ENCODE measurements at regions not wholly inside any gene's neighbourhood (a gene's known extent, or its start where the extent isn't known, plus 50 kb on each side); places are given as distances from the start of the nearest gene placed in this dataset.

GRCh38 chr12:14187966-14188365 is 177.5 kb upstream of the ATF7IP start:
- H3K4me3 Mint-ChIP-seq (ENCODE audit: unreplicated experiment): no peak overlapping the region
- POLR2A ChIA-PET: interaction anchor here (1.1 kb wide), 1 partner anchor 15 kb away, joined by 3 read pairs; no protein-coding TSS in a partner anchor
- no TSS peak for BruUV-seq (replicated peaks)
- H3K4me1 Mint-ChIP-seq (ENCODE audit: insufficient read depth, unreplicated experiment): no peaks in the 10 kb centered on the region
- H3K27me3 Mint-ChIP-seq (ENCODE audit: insufficient read depth, unreplicated experiment): peaks cover 20% of the 10 kb centered on the region
- H3K36me3 Mint-ChIP-seq (ENCODE audit: insufficient read depth, unreplicated experiment): no peaks in the 10 kb centered on the region
- CTCF ChIA-PET: interaction anchor here (0.6 to 2.0 kb wide), 4 partner anchors 23 to 441 kb away, joined by 3 to 7 read pairs (median 4); no protein-coding TSS in a partner anchor
- no peaks in the 10 kb centered on the region for H3K9me3 Mint-ChIP-seq (ENCODE audit: unreplicated experiment)
- TF ChIP-seq CTCF (IDR thresholded peaks at IDR 0.05; ENCODE audit: unreplicated experiment): no peak
- DNase-seq (ENCODE audit: unreplicated experiment): no peak
- intact Hi-C loops (cut with micrococcal nuclease): no loop called here
- H3K27ac Mint-ChIP-seq (ENCODE audit: low read depth, unreplicated experiment): no peak overlapping the region

- ChIA-PET POLR2A (interaction anchor here (1.1 kb wide), 1 partner anchor 15 kb away, joined by 3 read pairs; no protein-coding TSS in a partner anchor), CTCF (interaction anchor here (0.6 to 2.0 kb wide), 7 partner anchors 12 to 441 kb away, joined by 3 to 7 read pairs (median 3); no protein-coding TSS in a partner anchor)
These were observed 176.7 kb upstream of the ATF7IP start for GRCh38 chr12:14188744-14189143.

GRCh38 chr12:14190694-14191093 is 174.8 kb upstream of the ATF7IP start:
- Mint-ChIP-seq H3K4me1 (ENCODE audit: insufficient read depth, unreplicated experiment) (no peaks in the 10 kb centered on the region), H3K9me3 (ENCODE audit: unreplicated experiment) (no peaks in the 10 kb centered on the region), H3K27ac (ENCODE audit: low read depth, unreplicated experiment) (no peak overlapping the region), H3K27me3 (ENCODE audit: insufficient read depth, unreplicated experiment) (peaks cover 20% of the 10 kb centered on the region), H3K4me3 (ENCODE audit: unreplicated experiment) (no peak overlapping the region), H3K36me3 (ENCODE audit: insufficient read depth, unreplicated experiment) (no peaks in the 10 kb centered on the region)
- BruUV-seq (replicated peaks): no TSS peak
- no peak for DNase-seq (ENCODE audit: unreplicated experiment)
- ChIA-PET CTCF (no interaction called here), POLR2A (no interaction called here)
- intact Hi-C loops (cut with micrococcal nuclease): no loop called here
- no peak for TF ChIP-seq CTCF (IDR thresholded peaks at IDR 0.05; ENCODE audit: unreplicated experiment)

More at GRCh38 chr12:14188744-14189143, 176.7 kb upstream of the ATF7IP start:
- no peak for TF ChIP-seq CTCF (IDR thresholded peaks at IDR 0.05; ENCODE audit: unreplicated experiment)
- DNase-seq (ENCODE audit: unreplicated experiment): no peak
- no TSS peak for BruUV-seq (replicated peaks)
- intact Hi-C loops (cut with micrococcal nuclease): no loop called here
- H3K4me1 Mint-ChIP-seq (ENCODE audit: insufficient read depth, unreplicated experiment): no peaks in the 10 kb centered on the region
- no peaks in the 10 kb centered on the region for H3K9me3 Mint-ChIP-seq (ENCODE audit: unreplicated experiment)
- H3K27me3 Mint-ChIP-seq (ENCODE audit: insufficient read depth, unreplicated experiment): peaks cover 20% of the 10 kb centered on the region
- H3K4me3 Mint-ChIP-seq (ENCODE audit: unreplicated experiment): no peak overlapping the region
- H3K27ac Mint-ChIP-seq (ENCODE audit: low read depth, unreplicated experiment): no peak overlapping the region
- H3K36me3 Mint-ChIP-seq (ENCODE audit: insufficient read depth, unreplicated experiment): no peaks in the 10 kb centered on the region

GRCh38 chr12:14191612-14192011 is 173.9 kb upstream of the ATF7IP start:
- no peak overlapping the region for H3K27ac Mint-ChIP-seq (ENCODE audit: low read depth, unreplicated experiment)
- no peaks in the 10 kb centered on the region for H3K4me1 Mint-ChIP-seq (ENCODE audit: insufficient read depth, unreplicated experiment)

More at GRCh38 chr12:14191612-14192011, 173.9 kb upstream of the ATF7IP start:
- no TSS peak for BruUV-seq (replicated peaks)
- DNase-seq (ENCODE audit: unreplicated experiment): no peak
- ChIA-PET CTCF (interaction anchor here (0.8 kb wide), 1 partner anchor 24 kb away, joined by 3 read pairs; no protein-coding TSS in a partner anchor), POLR2A (no interaction called here)
- Mint-ChIP-seq H3K36me3 (ENCODE audit: insufficient read depth, unreplicated experiment) (no peaks in the 10 kb centered on the region), H3K4me3 (ENCODE audit: unreplicated experiment) (no peak overlapping the region), H3K27me3 (ENCODE audit: insufficient read depth, unreplicated experiment) (peaks cover 20% of the 10 kb centered on the region), H3K9me3 (ENCODE audit: unreplicated experiment) (no peaks in the 10 kb centered on the region)
- intact Hi-C loops (cut with micrococcal nuclease): no loop called here
- no peak for TF ChIP-seq CTCF (IDR thresholded peaks at IDR 0.05; ENCODE audit: unreplicated experiment)
